PFSK-1 (cell line): ENCODE measurements at regions not wholly inside any gene's neighbourhood (a gene's known extent, or its start where the extent isn't known, plus 50 kb on each side); places are given as distances from the start of the nearest gene placed in this dataset.

Experiments
- FOXP2 ChIP-seq: optimal IDR thresholded peaks from 2 replicates; pipeline ENCODE3; 2011; ENCODE audit warnings: borderline replicate concordance, control low read depth, inconsistent platforms; ENCODE audit not compliant: insufficient read depth; ENCODE audit errors: extremely low read length, extremely low read depth
- POLR2AphosphoS5 ChIP-seq: IDR thresholded peaks from 2 replicates; pipeline ENCODE4 v1.6.1; 2012; ENCODE audit warnings: low read depth, mild to moderate bottlenecking, control low read depth, low read length, moderate library complexity
- REST ChIP-seq, 2 experiments: IDR thresholded peaks; 2 replicates each; pipeline versions ENCODE4 v1.6.1 to v1.8.0; 2011 to 2012; ENCODE audit warnings: low read depth in 2 of 2, low read length in 2 of 2, control low read depth in 1 of 2, inconsistent platforms in 1 of 2, mild to moderate bottlenecking in 1 of 2, moderate library complexity in 1 of 2; ENCODE audit not compliant: insufficient read depth in 1 of 2
- SIN3A ChIP-seq: IDR thresholded peaks from 2 replicates; pipeline ENCODE4 v1.6.1; 2012; ENCODE audit warnings: mild to moderate bottlenecking, low read length, moderate library complexity, borderline replicate concordance; ENCODE audit not compliant: insufficient read depth
- TAF1 ChIP-seq: IDR thresholded peaks from 2 replicates; pipeline ENCODE4 v1.6.1; 2012; ENCODE audit warnings: low read length, control low read depth, borderline replicate concordance; ENCODE audit not compliant: insufficient read depth

GRCh38 chr12:114895827-114896226 is 211.9 kb upstream of the TBX3 start:
- TF ChIP-seq REST (IDR thresholded peaks at IDR 0.05; ENCODE audit: insufficient read depth in 1 of 2, low read depth in 2 of 2, low read length in 2 of 2) (no peak), SIN3A (no peak), FOXP2 (no peak), TAF1 (no peak), POLR2AphosphoS5 (no peak)

DNA sequence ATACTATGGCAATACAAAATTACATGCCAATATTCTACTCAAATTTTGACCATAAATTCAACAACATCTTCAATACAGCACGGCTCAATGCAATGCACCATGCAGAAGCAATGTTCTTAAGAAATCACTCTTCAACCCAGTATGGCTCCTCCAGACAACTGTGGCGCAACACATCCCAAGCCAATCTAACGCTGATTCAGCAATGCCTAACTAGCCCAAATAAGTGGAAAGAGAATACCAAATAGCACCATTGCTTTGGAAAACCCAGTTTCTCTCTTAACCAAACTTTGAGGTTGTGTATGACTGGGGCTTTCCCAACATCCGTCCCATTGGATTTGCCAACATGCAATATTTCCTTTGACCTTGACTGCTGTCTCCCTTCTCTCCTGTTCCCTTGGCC is 211.1 kb upstream of the TBX3 start:
- TF ChIP-seq TAF1 = no peak
- TF ChIP-seq POLR2AphosphoS5 = no peak
- TF ChIP-seq SIN3A = no peak
- TF ChIP-seq REST (IDR thresholded peaks at IDR 0.05; ENCODE audit: insufficient read depth in 1 of 2, low read depth in 2 of 2, low read length in 2 of 2) = no peak
- TF ChIP-seq FOXP2 = no peak

DNA sequence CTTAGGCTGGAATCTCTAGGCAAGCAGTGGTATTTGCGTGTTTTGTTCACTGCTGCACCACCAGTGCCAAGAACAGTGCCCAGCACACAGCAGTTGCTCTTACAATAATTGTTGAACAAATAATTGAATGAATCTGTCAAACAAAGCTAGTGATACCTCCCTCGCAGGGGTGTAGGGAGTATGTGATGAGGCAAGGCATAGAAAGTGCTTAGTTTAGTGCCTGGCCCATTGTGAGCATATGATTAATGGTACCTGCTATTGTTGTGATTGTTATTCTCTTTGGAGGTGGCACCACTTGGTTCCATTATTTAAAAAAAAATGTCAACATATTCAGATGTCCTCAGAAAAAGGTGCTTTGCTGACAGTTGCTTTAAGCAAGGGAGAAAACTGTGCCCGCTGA is 210.1 kb upstream of the TBX3 start:
- no peak for TF ChIP-seq REST (IDR thresholded peaks at IDR 0.05; ENCODE audit: insufficient read depth in 1 of 2, low read depth in 2 of 2, low read length in 2 of 2)
- no peak for TF ChIP-seq POLR2AphosphoS5
- TF ChIP-seq FOXP2 = no peak
- no peak for TF ChIP-seq TAF1
- no peak for TF ChIP-seq SIN3A

- TF ChIP-seq POLR2AphosphoS5 = no peak
- TF ChIP-seq SIN3A = no peak
- TF ChIP-seq REST (IDR thresholded peaks at IDR 0.05; ENCODE audit: insufficient read depth in 1 of 2, low read depth in 2 of 2, low read length in 2 of 2) = no peak
- TF ChIP-seq TAF1 = no peak
- no peak for TF ChIP-seq FOXP2
These were observed 205.1 kb upstream of the TBX3 start for GRCh38 chr12:114888928-114889584.

DNA sequence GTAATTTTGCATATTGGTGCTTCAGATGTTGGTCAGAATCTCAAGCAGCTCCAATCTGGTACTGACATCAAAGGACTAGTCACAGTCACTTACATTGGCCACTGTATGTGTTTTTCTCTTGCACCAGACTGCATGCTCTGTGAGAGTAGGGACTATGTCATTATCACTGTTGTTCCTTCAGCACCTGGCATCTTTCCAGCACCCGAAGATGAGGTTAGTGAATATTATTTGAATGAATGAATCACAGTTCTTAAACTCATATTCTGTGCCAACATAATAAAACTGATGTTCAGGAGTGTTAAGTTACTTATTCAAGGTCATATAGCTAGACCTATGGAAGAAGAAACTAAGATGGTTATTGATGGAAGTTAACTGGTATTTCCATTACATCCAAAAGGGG is 204.5 kb upstream of the TBX3 start:
- TF ChIP-seq FOXP2 (no peak), REST (IDR thresholded peaks at IDR 0.05; ENCODE audit: insufficient read depth in 1 of 2, low read depth in 2 of 2, low read length in 2 of 2) (no peak), SIN3A (no peak), POLR2AphosphoS5 (no peak), TAF1 (no peak)
